HL-60 (cell line): ENCODE measurements at regions not wholly inside any gene's neighbourhood (a gene's known extent, or its start where the extent isn't known, plus 50 kb on each side); places are given as distances from the start of the nearest gene placed in this dataset.

Experiments
- CTCF ChIP-seq: IDR thresholded peaks from one replicate; pipeline ENCODE4 v1.5.1; 2011; ENCODE audit warnings: low read length, control low read depth, inconsistent platforms; ENCODE audit not compliant: insufficient read depth
- POLR2AphosphoS5 ChIP-seq: IDR thresholded peaks from 2 replicates; pipeline ENCODE4 v1.6.1; 2012; ENCODE audit warnings: low read depth

GRCh38 chr17:34760931-34761495 is 181.6 kb downstream of the TMEM132E start:
- TF ChIP-seq POLR2AphosphoS5 (no peak), CTCF (no peak)
